Suppressor macrophage (primary cell): ENCODE measurements at regions not wholly inside any gene's neighbourhood (a gene's known extent, or its start where the extent isn't known, plus 50 kb on each side); places are given as distances from the start of the nearest gene placed in this dataset.
"Not testable (repeated sequence)": the region's sequence is repeated elsewhere in the genome, so short reads cannot be mapped to it uniquely, and the experiment has no call there.

Source experiments
- DNase-seq, 4 experiments: peaks; one replicate each; pipeline ENCODE4 v3.0.0-alpha.2; 2020 to 2022

- no peak for DNase-seq
These were observed 255.3 kb upstream of the GJE1 start for GRCh38 chr6:141877275-141877983.

GRCh38 chr6:141874930-141875602 is 257.7 kb upstream of the GJE1 start:
- no peak for DNase-seq

- DNase-seq = not testable (repeated sequence)
These were observed 263.2 kb upstream of the GJE1 start for GRCh38 chr6:141869509-141869908.

- DNase-seq = no peak
These were observed 265.0 kb upstream of the GJE1 start for GRCh38 chr6:141867767-141868166.

GRCh38 chr6:141866731-141867497 is 265.8 kb upstream of the GJE1 start:
- DNase-seq = no peak

- DNase-seq = no peak
These were observed 281.7 kb upstream of the GJE1 start for GRCh38 chr6:141851063-141851462.

GRCh38 chr6:141848029-141848890 is 284.5 kb upstream of the GJE1 start:
- no peak for DNase-seq

GRCh38 chr6:141846639-141847038 is 286.1 kb upstream of the GJE1 start:
- no peak for DNase-seq

GRCh38 chr6:141843178-141843834 is 289.4 kb upstream of the GJE1 start:
- no peak for DNase-seq

GRCh38 chr6:141833001-141833655 is 299.6 kb upstream of the GJE1 start:
- DNase-seq = no peak

- DNase-seq = no peak
These were observed 302.2 kb upstream of the GJE1 start for GRCh38 chr6:141830530-141830929.

- DNase-seq = no peak
These were observed 303.0 kb upstream of the GJE1 start for GRCh38 chr6:141829566-141830360.

GRCh38 chr6:141824350-141824749 is 308.4 kb upstream of the GJE1 start:
- DNase-seq = no peak

GRCh38 chr6:141815039-141815438 is 317.7 kb upstream of the GJE1 start:
- DNase-seq = not testable (repeated sequence)

GRCh38 chr6:141809901-141810300 is 322.8 kb upstream of the GJE1 start:
- no peak for DNase-seq

- no peak for DNase-seq
These were observed 324.1 kb upstream of the GJE1 start for GRCh38 chr6:141808662-141809061.

GRCh38 chr6:141800973-141801372 is 331.8 kb upstream of the GJE1 start:
- not testable (repeated sequence) for DNase-seq

GRCh38 chr6:141790921-141791320 is 341.8 kb upstream of the GJE1 start:
- no peak for DNase-seq

- DNase-seq = no peak
These were observed 344.6 kb upstream of the GJE1 start for GRCh38 chr6:141788096-141788495.

- DNase-seq = no peak
These were observed 349.1 kb upstream of the GJE1 start for GRCh38 chr6:141783585-141783984.

- DNase-seq = no peak
These were observed 352.4 kb upstream of the GJE1 start for GRCh38 chr6:141780296-141780695.
